Embryonic facial prominence (tissue), 1 donor: ENCODE measurements at regions not wholly inside any gene's neighbourhood (a gene's known extent, or its start where the extent isn't known, plus 50 kb on each side); places are given as distances from the start of the nearest gene placed in this dataset.
A peak's percentile ranks its signal among the peaks of the same experiment; 100 is the strongest.

Experiments
- DNase-seq: peaks from one replicate; pipeline ENCODE4 v3.0.0-alpha.2; 2016; ENCODE audit errors: extremely low spot score

DNA sequence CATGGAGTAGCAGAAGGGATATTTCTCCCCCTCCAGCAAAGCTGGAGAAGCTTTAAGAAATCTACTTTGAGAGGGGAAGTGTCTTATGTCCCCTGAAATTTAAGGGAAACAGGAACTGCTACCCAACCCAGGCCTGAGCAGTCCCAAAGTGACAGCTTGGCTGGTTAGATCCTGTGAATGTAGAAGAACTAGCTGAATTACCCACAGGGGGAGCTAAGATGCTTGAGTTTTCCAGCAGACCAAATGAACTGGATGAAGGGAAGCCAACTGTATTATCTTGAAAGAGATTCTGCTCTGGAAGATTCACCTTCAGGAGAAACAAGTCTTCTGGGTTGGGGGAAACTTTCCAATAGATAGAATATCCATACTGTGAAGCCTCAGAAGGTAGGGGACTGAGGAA, 303.3 kb upstream of the MMS22L start:
- DNase-seq, result no peak

- no peak for DNase-seq
Observed at GRCh38 chr6:97591955-97592354, 308.9 kb upstream of the MMS22L start.

DNA sequence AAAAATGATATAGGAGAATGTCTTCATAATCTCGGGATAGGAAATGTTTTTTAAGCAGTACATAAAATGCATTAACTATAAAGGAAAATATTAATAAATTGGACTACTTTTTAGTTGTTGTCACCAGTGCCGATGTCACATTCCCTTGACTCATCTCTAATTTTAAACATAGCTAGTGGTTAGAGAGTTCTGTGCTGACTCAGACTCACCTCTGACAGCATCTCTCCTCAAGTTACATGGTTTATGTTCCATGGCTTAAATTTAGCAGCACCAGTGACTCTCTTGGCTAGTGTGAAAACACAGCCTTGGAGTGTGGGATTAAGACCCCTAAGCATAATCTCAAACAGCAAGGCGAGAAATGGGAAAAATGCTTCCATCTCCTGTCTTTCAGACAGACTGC, 311.8 kb upstream of the MMS22L start:
- no peak for DNase-seq

- no peak for DNase-seq
Observed at GRCh38 chr6:97621111-97621510, 338.1 kb upstream of the MMS22L start.

DNA sequence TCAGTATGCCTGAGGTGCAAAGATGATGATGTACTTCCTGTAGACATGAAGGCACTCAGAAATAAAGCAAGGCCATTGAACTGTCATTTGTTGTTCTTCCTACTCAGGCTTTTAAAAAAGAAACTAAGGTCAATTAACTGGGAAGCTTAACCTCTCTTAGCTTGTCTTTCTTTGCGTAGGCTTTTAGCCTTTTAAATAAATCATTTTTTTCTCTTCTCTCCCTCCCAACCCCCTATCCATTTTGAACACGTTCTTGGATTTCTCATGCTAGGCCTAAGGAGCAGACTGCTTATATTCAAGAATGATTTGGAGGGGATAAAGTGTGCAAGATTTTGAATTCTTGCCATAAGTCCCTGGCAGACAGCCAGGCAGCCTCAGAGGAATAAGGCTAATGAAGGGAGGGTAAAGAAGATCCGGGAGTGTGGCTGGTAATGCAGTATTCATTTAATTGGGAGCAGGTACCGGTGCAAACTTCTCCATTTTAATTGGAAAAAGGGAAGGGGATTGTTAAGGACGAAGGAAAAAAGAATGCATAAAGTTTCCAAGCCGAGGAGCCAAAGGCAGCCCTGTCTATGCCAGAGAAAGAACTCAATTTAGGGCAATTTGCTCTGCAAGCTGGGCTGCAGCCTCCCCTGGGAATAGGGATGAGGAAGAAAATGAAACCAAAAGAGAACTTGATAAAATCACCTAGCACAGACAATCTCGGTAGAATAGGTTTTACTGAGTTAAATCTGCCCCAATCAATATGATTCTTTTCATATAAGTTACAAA, 343.8 kb upstream of the MMS22L start:
- peak; percentile 16 for DNase-seq

GRCh38 chr6:97629180-97629579, 346.2 kb upstream of the MMS22L start:
- no peak for DNase-seq

DNA sequence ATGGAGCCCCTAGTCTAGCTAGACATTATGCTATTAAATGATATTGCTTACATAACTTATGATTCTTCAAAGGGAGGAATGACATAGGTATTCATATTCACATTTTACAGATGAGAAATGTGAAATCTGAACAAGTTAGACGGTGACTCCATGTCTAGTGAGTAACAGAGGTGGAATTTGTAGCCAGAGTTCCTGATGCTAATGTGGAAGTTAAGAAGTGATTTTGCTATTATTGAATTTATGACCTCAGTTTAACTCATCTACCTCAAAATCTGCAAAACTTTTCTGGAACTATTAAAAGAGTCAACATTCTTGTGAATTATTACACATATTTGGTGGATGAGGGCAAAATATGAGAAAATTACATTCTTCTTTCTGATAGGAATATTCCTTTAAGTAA, 347.6 kb upstream of the MMS22L start:
- no peak for DNase-seq

DNA sequence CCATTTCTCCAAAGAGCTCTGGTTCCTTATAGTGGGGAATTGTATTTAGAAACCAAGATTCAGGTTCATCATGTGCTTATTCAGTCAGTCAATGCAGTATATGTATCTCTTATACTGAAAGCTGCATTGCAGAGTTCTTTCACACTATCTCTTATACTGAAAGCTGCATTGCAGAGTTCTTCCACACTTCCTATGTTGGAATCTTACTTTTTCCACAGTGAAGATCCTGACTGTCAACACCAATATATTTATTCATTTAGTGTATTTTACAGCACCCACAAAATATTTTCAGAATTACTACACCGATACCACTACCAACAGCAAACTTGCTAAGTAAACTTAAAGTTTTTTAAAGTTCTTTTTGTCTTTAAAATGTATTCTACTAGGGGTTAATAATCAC, 349.3 kb upstream of the MMS22L start:
- DNase-seq, result no peak

DNA sequence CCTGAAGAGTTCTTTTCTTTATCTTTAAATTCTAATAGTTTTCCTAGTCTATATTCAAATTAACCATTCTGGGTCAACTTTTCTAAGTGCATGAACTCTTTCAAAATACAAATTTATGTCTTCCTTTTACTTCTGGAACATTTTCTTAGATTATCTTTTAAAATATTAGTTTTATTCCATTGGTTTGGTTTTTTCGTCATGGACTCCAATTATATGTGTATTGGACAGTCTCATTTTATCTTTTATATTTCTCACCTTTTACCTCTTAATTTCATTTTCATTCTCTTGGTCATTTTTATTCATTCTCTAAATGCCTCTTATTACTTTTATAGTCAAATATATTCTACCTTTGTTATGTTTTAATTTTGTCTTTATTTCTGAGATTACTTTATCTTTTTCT, 356.7 kb upstream of the MMS22L start:
- DNase-seq, result no peak

DNA sequence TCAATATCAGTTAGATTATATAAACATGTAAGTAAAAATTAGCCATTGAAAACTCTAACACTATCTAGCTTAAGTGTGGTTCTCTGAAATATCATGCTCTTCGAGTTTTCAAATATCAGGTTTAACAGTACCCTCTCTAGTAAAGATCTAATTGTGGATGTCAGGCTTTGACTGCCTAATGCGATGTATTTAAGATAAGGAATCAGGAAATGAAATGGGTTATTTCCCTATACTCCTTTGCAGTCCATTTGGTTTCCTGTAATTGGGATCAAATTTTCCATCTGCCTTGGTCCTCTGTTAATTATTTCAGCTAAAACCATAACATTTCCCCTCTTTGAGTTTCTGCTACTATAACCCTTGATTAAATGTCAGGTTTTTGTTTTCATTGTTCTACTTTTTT, 361.3 kb upstream of the MMS22L start:
- DNase-seq, result no peak

GRCh38 chr6:97645757-97646156, 362.7 kb upstream of the MMS22L start:
- DNase-seq, result no peak

GRCh38 chr6:97653076-97653475, 370.1 kb upstream of the MMS22L start:
- no peak for DNase-seq

DNA sequence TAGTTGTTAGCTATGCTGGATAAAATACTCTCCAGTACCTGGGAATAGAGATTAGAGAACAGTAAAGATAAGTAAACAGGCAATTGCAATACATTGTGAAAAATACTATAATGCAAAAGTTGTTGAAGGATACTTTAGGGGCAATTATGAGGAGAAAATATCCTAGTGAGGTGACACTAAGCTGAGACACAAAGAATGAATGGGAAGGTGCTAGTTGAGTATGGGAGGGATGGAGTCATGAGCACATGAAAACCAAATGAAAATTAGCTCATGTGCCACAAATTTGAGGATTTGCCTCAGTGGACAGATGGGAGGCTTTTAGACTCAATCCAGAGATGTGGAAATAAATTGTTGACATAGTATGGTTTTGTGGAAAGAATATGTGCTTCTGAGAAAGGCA, 370.5 kb upstream of the MMS22L start:
- no peak for DNase-seq

DNA sequence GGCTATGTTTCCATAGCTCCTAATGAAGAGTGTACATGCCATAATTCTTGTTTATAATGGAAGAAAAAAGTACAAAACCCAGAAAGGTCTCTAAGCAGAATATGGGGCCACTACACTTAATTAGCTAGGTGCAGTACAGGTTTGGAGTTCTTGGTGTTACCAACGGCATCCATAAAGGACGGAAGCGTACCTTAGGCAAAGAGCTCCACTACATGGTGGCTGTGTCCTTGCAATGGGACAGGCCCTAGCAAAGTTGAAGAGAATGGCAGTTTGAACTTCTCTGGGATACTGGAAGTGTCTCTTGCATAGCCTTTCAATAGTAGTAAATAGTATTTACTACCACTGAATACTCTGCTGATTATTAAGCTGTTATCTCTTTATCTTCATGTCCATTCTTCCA, 371.7 kb upstream of the MMS22L start:
- no peak for DNase-seq

- no peak for DNase-seq
Observed at GRCh38 chr6:97656236-97656635, 373.2 kb upstream of the MMS22L start.

DNA sequence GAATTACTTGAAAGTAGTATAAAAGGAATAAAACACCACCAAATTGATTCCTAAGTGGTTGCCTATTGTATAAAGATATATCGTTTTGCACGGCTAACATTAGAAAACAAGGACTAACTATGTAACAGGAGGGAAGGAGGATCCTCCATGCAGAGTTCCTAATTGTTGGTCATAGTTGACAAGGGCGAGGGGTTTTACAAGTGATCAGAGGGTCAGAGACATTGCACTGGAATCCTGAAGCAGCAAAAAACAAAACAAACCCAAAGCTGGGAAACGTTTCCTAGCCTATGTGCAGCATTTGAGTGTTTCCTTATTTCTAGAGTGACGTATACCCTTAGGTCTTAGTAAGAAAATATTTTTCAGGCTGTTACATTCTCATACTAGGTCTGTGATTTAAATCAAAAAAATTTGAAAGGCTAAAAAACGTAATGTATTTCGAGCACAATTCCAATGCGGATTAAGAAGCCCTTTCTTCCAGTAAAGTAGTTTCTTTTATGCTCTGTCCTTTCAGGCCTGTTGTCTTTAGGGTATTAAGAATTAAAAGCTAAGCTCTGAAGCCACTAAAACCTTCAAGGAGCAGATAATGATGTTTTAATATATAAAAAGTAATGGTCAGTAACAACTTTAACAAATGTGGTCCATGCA, 373.8 kb upstream of the MMS22L start:
- no peak for DNase-seq

- DNase-seq, result no peak
Observed at GRCh38 chr6:97658090-97658489, 375.1 kb upstream of the MMS22L start.

DNA sequence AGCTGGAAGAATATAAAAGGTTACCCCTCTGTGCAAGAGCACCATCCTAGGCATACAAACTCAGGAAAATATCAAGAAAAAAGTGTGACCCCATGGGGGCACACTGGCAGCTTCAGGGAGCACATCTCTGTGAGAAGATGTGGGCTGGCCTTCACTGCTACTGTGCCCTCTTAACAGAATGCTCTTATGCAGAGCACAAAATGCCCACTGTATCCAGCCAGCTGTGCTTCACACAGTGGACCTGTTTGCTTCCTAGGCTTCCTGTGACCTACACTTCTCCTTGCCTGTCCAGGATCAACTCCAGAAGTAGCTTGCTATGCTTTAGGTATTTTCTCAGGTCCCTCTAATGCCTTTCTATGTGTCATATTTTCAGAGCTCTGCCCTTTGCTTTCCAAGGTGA, 380.2 kb upstream of the MMS22L start:
- no peak for DNase-seq

- DNase-seq, result no peak
Observed at GRCh38 chr6:97665446-97665845, 382.4 kb upstream of the MMS22L start.

- DNase-seq, result no peak
Observed at GRCh38 chr6:97666889-97667288, 383.9 kb upstream of the MMS22L start.

DNA sequence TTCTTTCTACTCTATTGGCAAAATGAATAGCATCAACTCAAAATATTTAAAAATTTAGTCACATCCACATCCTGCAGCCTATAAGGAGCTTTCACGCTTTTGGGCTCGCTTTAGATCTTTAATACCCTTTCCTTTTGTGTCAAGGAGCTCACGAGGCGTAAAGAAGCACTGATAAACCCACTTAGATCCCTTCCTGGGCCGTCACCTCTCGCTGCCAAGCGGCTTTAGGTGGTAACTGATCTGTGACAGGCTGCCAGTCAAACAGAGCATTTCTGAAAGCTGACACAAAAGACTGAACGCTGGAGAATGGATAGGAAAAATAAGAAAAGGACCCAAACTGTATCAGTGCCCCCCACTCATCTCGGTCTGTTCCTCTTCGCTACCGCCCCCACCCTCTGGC, 385.7 kb upstream of the MMS22L start:
- DNase-seq, result no peak

DNA sequence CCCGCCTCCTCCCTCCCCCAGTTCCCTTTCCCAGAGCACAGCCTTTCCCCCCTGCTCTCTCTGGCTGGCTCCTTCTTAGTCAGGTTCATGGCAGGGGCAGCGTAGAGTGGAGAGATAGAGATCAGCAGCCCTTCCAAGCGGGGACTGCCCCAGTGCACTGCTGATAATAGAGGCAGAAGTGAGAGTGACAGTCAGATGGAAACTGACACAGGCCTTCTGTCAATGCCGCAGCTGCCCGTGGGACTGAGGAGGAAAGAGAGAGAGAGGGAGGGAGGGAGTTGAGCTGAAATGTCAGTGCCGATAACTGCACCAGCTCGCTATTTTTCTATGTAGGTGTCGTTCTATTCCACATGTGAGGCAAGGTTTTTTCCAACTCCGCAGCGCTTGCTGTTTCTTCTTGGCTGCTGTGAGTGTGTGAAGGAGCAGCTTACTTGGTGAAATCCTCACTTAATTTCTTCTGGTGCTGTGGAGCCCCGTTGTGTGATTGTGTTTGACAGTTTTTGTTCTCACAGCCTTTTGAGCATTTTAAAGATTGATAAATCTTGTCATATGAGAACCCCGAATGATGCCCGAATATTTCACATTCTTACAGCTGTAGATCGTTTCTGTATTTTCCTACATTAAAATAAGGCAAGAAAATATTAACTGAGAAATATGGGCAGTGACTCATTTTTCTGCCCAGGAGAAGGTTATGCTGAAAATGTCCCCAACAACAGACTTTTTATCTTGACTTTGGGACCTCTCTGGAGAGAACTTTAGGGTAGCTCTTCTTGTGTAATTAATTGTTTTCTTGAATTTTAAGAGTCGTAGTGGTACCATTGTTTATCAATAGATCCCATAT, 386.4 kb upstream of the MMS22L start:
- DNase-seq, result no peak

DNA sequence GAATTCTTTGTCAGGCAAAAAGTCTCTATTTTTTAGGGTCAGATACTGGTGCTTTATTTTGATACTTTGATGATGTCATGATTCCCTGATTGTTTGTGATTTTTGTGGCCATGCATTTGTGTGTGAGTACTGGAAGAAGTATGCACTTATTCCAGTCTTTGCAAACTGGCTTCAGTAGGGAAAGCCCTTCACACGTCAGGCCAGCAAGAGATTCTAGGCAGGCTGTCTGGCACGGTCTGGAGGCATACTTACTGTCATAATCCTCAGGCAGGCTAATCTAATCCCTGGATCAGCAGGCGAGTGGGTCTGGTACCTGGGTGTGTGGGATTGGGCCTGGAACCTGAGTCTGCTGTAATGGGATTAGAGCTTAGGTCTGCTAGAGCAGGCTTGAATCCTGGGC, 391.8 kb upstream of the MMS22L start:
- DNase-seq, result no peak
